OCI-LY1 (cell line): ENCODE measurements at regions not wholly inside any gene's neighbourhood (a gene's known extent, or its start where the extent isn't known, plus 50 kb on each side); places are given as distances from the start of the nearest gene placed in this dataset.

Experiments
- H2AFZ ChIP-seq: fragments of 200-600 bp; sonication (generic), shearing (Covaris generic); 2 replicates; pipeline ENCODE4 v1.6.0; 2014; ENCODE audit warnings: antibody characterized with exemption, mild to moderate bottlenecking, low read length
- H3F3A ChIP-seq: fragments of 200-600 bp; sonication (generic), shearing (Covaris generic); 2 replicates; pipeline ENCODE4 v1.6.0; 2014; ENCODE audit warnings: mild to moderate bottlenecking, antibody characterized with exemption, low read length, moderate library complexity; ENCODE audit not compliant: insufficient read depth
- H3K27ac ChIP-seq: fragments of 200-600 bp; sonication (generic); 2 replicates; pipeline ENCODE4 v1.5.1; 2014; ENCODE audit warnings: low read length, mixed run types, mild to moderate bottlenecking, low read depth; ENCODE audit not compliant: poor library complexity, severe bottlenecking
- H3K27me3 ChIP-seq: fragments of 200-600 bp; sonication (generic); 2 replicates; pipeline ENCODE4 v1.6.0; 2014; ENCODE audit warnings: antibody characterized with exemption, mild to moderate bottlenecking, low read length, moderate library complexity; ENCODE audit not compliant: insufficient read depth
- H3K36me3 ChIP-seq: fragments of 200-600 bp; sonication (generic); 2 replicates; pipeline ENCODE4 v1.6.1; 2014; ENCODE audit warnings: mild to moderate bottlenecking, antibody characterized with exemption, low read length, moderate library complexity, mixed read lengths; ENCODE audit not compliant: insufficient read depth
- H3K4me1 ChIP-seq: fragments of 200-600 bp; sonication (generic); 2 replicates; pipeline ENCODE4 v1.5.1; 2014; ENCODE audit warnings: mild to moderate bottlenecking, low read length, moderate library complexity; ENCODE audit not compliant: insufficient read depth, severe bottlenecking
- H3K4me2 ChIP-seq: fragments of 200-600 bp; sonication (generic), shearing (Covaris generic); 2 replicates; pipeline ENCODE4 v1.6.1; 2014; ENCODE audit warnings: low read length
- H3K4me3 ChIP-seq: fragments of 200-600 bp; sonication (generic); 2 replicates; pipeline ENCODE4 v1.5.1; 2014; ENCODE audit warnings: low read length, low read depth, mild to moderate bottlenecking, mixed read lengths; ENCODE audit not compliant: poor library complexity, severe bottlenecking
- H3K79me2 ChIP-seq: fragments of 200-600 bp; shearing (Covaris generic); 2 replicates; pipeline ENCODE4 v1.6.1; 2016; ENCODE audit warnings: mixed run types, low read length, mixed read lengths; ENCODE audit not compliant: insufficient read depth
- H3K9ac ChIP-seq: fragments of 200-600 bp; sonication (generic), shearing (Covaris generic); 2 replicates; pipeline ENCODE4 v1.6.1; 2014; ENCODE audit warnings: mild to moderate bottlenecking, low read length, mixed read lengths
- H3K9me2 ChIP-seq: fragments of 200-600 bp; sonication (generic), shearing (Covaris generic); 2 replicates; pipeline ENCODE4 v1.6.1; 2014; ENCODE audit warnings: low read depth, mild to moderate bottlenecking, low read length, mixed read lengths
- H3K9me3 ChIP-seq: fragments of 200-600 bp; shearing (Covaris generic); 2 replicates; pipeline ENCODE4 v1.6.1; 2014; ENCODE audit warnings: low read length, mixed read lengths
- H4K20me1 ChIP-seq: fragments of 200-600 bp; sonication (generic), shearing (Covaris generic); 2 replicates; pipeline ENCODE4 v1.6.0; 2016; ENCODE audit warnings: mild to moderate bottlenecking, low read length; ENCODE audit not compliant: insufficient read depth
- EZH2 ChIP-seq: fragments of 200-600 bp; sonication (generic), shearing (Covaris generic); IDR thresholded peaks from 2 replicates; pipeline ENCODE4 v1.8.0; 2017; ENCODE audit warnings: borderline replicate concordance, mixed run types, mild to moderate bottlenecking, antibody characterized with exemption, low read length, moderate library complexity, mixed read lengths
- TF ChIP-seq, protein P1 (sequence below): fragments of 200-600 bp; sonication (generic), shearing (Covaris generic); IDR thresholded peaks from 2 replicates; pipeline ENCODE4 v1.5.1; 2017; ENCODE audit warnings: mild to moderate bottlenecking, antibody characterized with exemption, low read length, moderate library complexity, mixed read lengths

DNA sequence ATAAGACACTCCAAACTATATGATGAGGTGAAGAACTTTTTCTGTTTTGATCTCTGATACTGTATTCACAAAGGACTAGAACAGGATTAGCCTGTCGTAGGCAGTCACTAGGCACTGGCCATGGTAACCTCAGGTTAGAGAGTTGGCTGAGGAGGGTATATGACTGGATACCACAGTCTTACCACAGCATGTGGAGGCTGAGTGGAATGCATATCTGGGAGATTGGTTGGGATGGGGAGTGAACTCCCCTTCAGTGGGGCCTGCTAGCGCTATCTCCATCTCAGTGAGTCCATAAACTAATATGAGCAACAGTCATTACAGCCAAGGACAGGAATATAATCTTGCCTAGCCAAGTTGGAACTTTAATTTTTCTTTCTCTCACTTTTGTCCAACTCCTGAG is 339.1 kb downstream of the SPATA31D1 start:
- no peaks in the 10 kb centered on the region for H3K9me2 ChIP-seq
- H3K27ac ChIP-seq, result no peak overlapping the region
- no peaks in the 10 kb centered on the region for H3K36me3 ChIP-seq
- TF ChIP-seq EZH2, result no peak
- TF ChIP-seq, protein P1, sequence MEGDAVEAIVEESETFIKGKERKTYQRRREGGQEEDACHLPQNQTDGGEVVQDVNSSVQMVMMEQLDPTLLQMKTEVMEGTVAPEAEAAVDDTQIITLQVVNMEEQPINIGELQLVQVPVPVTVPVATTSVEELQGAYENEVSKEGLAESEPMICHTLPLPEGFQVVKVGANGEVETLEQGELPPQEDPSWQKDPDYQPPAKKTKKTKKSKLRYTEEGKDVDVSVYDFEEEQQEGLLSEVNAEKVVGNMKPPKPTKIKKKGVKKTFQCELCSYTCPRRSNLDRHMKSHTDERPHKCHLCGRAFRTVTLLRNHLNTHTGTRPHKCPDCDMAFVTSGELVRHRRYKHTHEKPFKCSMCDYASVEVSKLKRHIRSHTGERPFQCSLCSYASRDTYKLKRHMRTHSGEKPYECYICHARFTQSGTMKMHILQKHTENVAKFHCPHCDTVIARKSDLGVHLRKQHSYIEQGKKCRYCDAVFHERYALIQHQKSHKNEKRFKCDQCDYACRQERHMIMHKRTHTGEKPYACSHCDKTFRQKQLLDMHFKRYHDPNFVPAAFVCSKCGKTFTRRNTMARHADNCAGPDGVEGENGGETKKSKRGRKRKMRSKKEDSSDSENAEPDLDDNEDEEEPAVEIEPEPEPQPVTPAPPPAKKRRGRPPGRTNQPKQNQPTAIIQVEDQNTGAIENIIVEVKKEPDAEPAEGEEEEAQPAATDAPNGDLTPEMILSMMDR, result no peak
- no peaks in the 10 kb centered on the region for H4K20me1 ChIP-seq
- no peaks in the 10 kb centered on the region for H3F3A ChIP-seq
- H3K9me3 ChIP-seq, result peaks cover 3% of the 10 kb centered on the region; the same call in 1 of the 2 replicates
- H3K27me3 ChIP-seq, result no peaks in the 10 kb centered on the region
- H2AFZ ChIP-seq, result no peak overlapping the region
- H3K79me2 ChIP-seq, result no peaks in the 10 kb centered on the region
- no peak overlapping the region for H3K9ac ChIP-seq
- no peak overlapping the region for H3K4me2 ChIP-seq
- peaks cover 10% of the 10 kb centered on the region for H3K4me1 ChIP-seq
- H3K4me3 ChIP-seq, result no peak overlapping the region

DNA sequence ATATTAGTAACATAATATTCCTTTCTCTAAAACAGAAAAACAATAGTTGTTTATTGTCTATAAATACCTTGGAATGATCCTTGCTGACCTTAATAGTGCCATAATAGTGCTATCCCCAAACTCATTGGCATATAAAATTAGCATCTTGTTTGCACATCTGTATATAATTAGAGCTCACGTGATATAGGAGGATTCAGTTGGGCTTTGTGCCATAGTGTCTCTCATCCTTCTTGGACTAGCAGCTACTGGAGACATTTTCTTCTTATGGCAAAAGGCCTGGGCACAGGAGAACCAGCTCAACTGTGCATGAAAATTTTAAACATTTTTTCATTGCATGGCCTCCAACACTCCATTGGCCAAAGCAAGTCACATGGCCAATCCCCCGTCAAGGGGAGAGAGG is 342.5 kb downstream of the SPATA31D1 start:
- peaks cover 15% of the 10 kb centered on the region for H3K4me1 ChIP-seq

GRCh38 chr9:82332018-82332773 is 343.6 kb downstream of the SPATA31D1 start:
- Histone ChIP-seq H3K9me3 (no peaks in the 10 kb centered on the region), H3F3A (no peaks in the 10 kb centered on the region), H3K79me2 (no peaks in the 10 kb centered on the region), H4K20me1 (no peaks in the 10 kb centered on the region), H3K4me2 (no peak overlapping the region; the same call in 1 of the 2 replicates), H3K36me3 (no peaks in the 10 kb centered on the region), H3K9me2 (no peaks in the 10 kb centered on the region), H3K9ac (no peak overlapping the region), H3K27ac (no peak overlapping the region), H3K27me3 (no peaks in the 10 kb centered on the region), H3K4me3 (no peak overlapping the region), H2AFZ (peak overlapping the region; percentile 35; the same call in 1 of the 2 replicates), H3K4me1 (peaks cover 15% of the 10 kb centered on the region)
- no peak for TF ChIP-seq EZH2
- TF ChIP-seq, protein P1, result no peak

More for the DNA sequence above, 342.5 kb downstream of the SPATA31D1 start:
- Histone ChIP-seq H3K4me3 (no peak overlapping the region), H3K36me3 (no peaks in the 10 kb centered on the region), H3K4me2 (no peak overlapping the region), H3K9me2 (no peaks in the 10 kb centered on the region), H4K20me1 (no peaks in the 10 kb centered on the region), H3K9me3 (no peaks in the 10 kb centered on the region), H2AFZ (no peak overlapping the region), H3F3A (no peaks in the 10 kb centered on the region), H3K27ac (no peak overlapping the region), H3K27me3 (no peaks in the 10 kb centered on the region), H3K9ac (no peak overlapping the region), H3K79me2 (no peaks in the 10 kb centered on the region)
- TF ChIP-seq EZH2, result no peak
- TF ChIP-seq, protein P1, result no peak
